Gastroesophageal sphincter (tissue), 4 donors: ENCODE measurements at regions not wholly inside any gene's neighbourhood (a gene's known extent, or its start where the extent isn't known, plus 50 kb on each side); places are given as distances from the start of the nearest gene placed in this dataset.

Source experiments
- ATAC-seq: fragments of 150-250 bp; one replicate; pipeline ENCODE4 v1.9.1; 2016; ENCODE audit warnings: mild to moderate bottlenecking, moderate library complexity
- H3K27ac ChIP-seq, 4 donors: fragments of 200-600 bp; sonication (generic) in 3 of 4; 1 replicate in 3 of 4; 2 replicates in 1 of 4; pipeline ENCODE4 v1.5.1; 2016 to 2019
- H3K27me3 ChIP-seq: fragments of 200-600 bp; sonication (generic); one replicate; pipeline ENCODE4 v1.5.1; 2019
- H3K36me3 ChIP-seq, 2 donors: fragments of 200-600 bp; sonication (generic); one replicate each; pipeline ENCODE4 v1.5.1; 2019; ENCODE audit warnings: control low read depth in 1 of 2
- H3K4me1 ChIP-seq, 3 donors: fragments of 200-600 bp; sonication (generic); 1 replicate in 2 of 3; 2 replicates in 1 of 3; pipeline ENCODE4 v1.5.1; 2016 to 2019; ENCODE audit warnings: control low read depth in 2 of 3
- H3K4me3 ChIP-seq, 2 donors: fragments of 200-600 bp; sonication (generic); one replicate each; pipeline ENCODE4 v1.5.1; 2019; ENCODE audit warnings: mild to moderate bottlenecking in 1 of 2, moderate library complexity in 1 of 2
- H3K9me3 ChIP-seq, 3 donors: fragments of 200-600 bp; sonication (generic); one replicate each; pipeline ENCODE4 v1.5.1; 2017 to 2019; ENCODE audit warnings: control low read depth in 2 of 3
- EP300 ChIP-seq: sonication (generic); formaldehyde crosslinking; IDR thresholded peaks from one replicate; pipeline ENCODE4 v1.6.1; 2017; ENCODE audit warnings: antibody characterized with exemption, mild to moderate bottlenecking
- POLR2A ChIP-seq, 2 donors: fragments of 450-650 bp; IDR thresholded peaks; one replicate each; pipeline ENCODE4 v1.6.1; 2017; ENCODE audit warnings: antibody characterized with exemption in 2 of 2, mild to moderate bottlenecking in 2 of 2, moderate library complexity in 1 of 2
- POLR2AphosphoS5 ChIP-seq: sonication (generic); formaldehyde crosslinking; IDR thresholded peaks from one replicate; pipeline ENCODE4 v1.6.1; 2017; ENCODE audit warnings: antibody characterized with exemption
- WGBS, 2 donors: methylation state at CpG; one replicate each; pipeline ENCODE4 v1.1.5; 2018; ENCODE audit warnings: low coverage in 1 of 2; 5-methylcytosine and 5-hydroxymethylcytosine counted together
- TF ChIP-seq, protein P1 (sequence below), 4 experiments: fragments of 200-600 bp in 2 of 4; fragments of 450-650 bp in 2 of 4; sonication (generic) in 1 of 4; IDR thresholded peaks; one replicate each; pipeline ENCODE4 v1.5.1; 2017 to 2019; ENCODE audit warnings: antibody characterized with exemption in 4 of 4, mild to moderate bottlenecking in 2 of 4, moderate library complexity in 2 of 4

DNA sequence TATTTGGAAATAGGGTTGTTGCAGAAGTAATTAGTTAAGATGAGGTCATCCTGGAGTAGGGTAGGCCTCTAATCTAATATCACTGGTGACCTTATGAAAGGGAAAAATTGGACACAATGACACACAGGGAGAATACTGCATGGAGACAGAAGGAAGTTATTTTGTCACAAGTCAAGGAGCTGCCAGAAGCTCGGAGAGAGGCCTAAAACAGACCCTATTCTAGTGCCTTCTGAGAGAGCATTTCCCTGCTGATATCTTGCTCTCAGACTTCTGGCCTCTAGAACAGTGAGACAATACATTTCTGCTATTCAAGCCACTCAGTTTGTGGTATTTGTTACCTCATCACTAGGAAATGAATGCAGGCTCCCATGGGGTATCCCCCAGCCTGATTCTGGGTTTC is 332.9 kb downstream of the CSNK1G3 start:
- no peak for ATAC-seq
- 45 to 83% methylated on average over 1 of the region's 1 CpG for WGBS, 2 donors

DNA sequence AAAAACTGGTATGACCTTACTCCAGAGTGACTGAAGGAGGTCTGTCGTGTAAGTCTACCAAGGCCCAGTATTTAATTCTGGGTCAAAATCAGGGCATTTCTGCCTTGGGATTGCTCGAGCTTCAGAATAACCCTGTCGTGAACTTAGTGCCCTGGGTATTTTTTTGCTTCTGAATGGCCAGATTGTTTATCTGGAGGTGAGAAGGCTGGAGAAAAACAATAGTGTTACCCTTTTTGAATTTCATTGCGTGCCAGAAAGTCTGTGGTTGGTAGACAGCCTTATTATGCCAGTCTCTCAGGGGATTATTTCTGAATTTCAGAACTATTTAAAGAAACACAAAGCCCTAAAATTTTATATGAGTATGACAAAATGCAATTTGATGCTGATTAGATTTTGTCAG is 323.4 kb downstream of the CSNK1G3 start:
- Histone ChIP-seq H3K4me3 (no peak overlapping the region), H3K36me3 (no peaks in the 10 kb centered on the region), H3K27me3 (no peaks in the 10 kb centered on the region), H3K27ac (no peak overlapping the region), H3K4me1 (no peaks in the 10 kb centered on the region), H3K9me3 (no peaks in the 10 kb centered on the region)
- TF ChIP-seq POLR2A (IDR thresholded peaks at IDR 0.05) (no peak), POLR2AphosphoS5 (no peak), EP300 (no peak)
- TF ChIP-seq, protein P1, sequence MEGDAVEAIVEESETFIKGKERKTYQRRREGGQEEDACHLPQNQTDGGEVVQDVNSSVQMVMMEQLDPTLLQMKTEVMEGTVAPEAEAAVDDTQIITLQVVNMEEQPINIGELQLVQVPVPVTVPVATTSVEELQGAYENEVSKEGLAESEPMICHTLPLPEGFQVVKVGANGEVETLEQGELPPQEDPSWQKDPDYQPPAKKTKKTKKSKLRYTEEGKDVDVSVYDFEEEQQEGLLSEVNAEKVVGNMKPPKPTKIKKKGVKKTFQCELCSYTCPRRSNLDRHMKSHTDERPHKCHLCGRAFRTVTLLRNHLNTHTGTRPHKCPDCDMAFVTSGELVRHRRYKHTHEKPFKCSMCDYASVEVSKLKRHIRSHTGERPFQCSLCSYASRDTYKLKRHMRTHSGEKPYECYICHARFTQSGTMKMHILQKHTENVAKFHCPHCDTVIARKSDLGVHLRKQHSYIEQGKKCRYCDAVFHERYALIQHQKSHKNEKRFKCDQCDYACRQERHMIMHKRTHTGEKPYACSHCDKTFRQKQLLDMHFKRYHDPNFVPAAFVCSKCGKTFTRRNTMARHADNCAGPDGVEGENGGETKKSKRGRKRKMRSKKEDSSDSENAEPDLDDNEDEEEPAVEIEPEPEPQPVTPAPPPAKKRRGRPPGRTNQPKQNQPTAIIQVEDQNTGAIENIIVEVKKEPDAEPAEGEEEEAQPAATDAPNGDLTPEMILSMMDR (IDR thresholded peaks at IDR 0.05): no peak
- WGBS, 2 donors: 76 to 81% methylated on average over 4 of the region's 4 CpGs
- ATAC-seq: no peak

More for the DNA sequence above, 332.9 kb downstream of the CSNK1G3 start:
- no peaks in the 10 kb centered on the region for H3K4me1 ChIP-seq
- H3K4me3 ChIP-seq: no peak overlapping the region
- H3K27me3 ChIP-seq: no peaks in the 10 kb centered on the region
- no peak for TF ChIP-seq POLR2AphosphoS5
- no peak for TF ChIP-seq EP300
- TF ChIP-seq, protein P1 (IDR thresholded peaks at IDR 0.05): no peak
- TF ChIP-seq POLR2A (IDR thresholded peaks at IDR 0.05): no peak
- H3K9me3 ChIP-seq: no peaks in the 10 kb centered on the region
- H3K36me3 ChIP-seq: no peaks in the 10 kb centered on the region
- no peak overlapping the region for H3K27ac ChIP-seq

DNA sequence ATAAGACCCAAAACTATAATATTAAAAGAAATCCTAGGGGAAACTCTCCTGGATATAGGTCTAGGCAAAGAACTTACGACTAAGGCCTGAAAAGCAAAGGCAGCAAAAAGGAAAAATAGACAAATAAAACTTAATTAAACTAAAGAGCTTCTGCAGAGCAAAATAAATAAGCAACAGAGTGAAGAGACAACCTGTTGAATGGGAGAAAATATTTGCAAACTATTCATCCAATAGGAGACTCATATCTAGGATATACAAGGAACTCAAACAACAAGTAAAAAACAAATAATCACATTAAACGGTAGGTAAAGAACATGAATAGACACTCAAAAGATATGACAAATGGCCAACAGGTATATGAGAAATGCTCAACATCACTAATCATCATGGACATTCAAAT is 318.6 kb downstream of the CSNK1G3 start:
- Histone ChIP-seq H3K27me3 (no peaks in the 10 kb centered on the region), H3K9me3 (no peaks in the 10 kb centered on the region), H3K4me1 (no peaks in the 10 kb centered on the region), H3K4me3 (no peak overlapping the region), H3K36me3 (no peaks in the 10 kb centered on the region), H3K27ac (no peak overlapping the region)
- TF ChIP-seq, protein P1 (IDR thresholded peaks at IDR 0.05): no peak
- TF ChIP-seq EP300 (no peak), POLR2AphosphoS5 (no peak), POLR2A (IDR thresholded peaks at IDR 0.05) (no peak)
- WGBS, 2 donors: 95 to 100% methylated on average over 2 of the region's 2 CpGs
- ATAC-seq: no peak

DNA sequence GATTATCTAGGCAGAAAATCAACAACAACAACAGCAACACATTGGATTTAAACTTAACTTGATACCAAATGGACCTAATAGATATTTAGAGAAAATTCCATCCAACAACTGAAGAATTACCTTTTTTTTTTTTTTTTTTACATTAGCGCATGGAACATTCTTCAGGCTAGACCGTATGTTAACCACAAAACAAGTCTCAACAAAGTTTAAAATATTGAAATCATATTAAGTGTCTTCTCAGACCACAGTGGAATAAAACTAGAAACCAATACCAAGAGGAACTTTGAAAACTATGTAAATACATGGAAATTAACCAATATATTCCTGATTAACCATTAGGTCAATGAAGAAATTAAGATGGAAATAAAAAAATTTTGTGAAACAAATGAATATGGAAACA is 315.8 kb downstream of the CSNK1G3 start:
- H3K27me3 ChIP-seq: no peaks in the 10 kb centered on the region
- no peaks in the 10 kb centered on the region for H3K9me3 ChIP-seq
- H3K27ac ChIP-seq: no peak overlapping the region
- H3K4me3 ChIP-seq: no peak overlapping the region
- WGBS, 2 donors: 90 to 93% methylated on average over 2 of the region's 2 CpGs
- TF ChIP-seq EP300 (no peak), POLR2A (IDR thresholded peaks at IDR 0.05) (no peak)
- no peak for ATAC-seq
- no peaks in the 10 kb centered on the region for H3K4me1 ChIP-seq
- no peaks in the 10 kb centered on the region for H3K36me3 ChIP-seq

DNA sequence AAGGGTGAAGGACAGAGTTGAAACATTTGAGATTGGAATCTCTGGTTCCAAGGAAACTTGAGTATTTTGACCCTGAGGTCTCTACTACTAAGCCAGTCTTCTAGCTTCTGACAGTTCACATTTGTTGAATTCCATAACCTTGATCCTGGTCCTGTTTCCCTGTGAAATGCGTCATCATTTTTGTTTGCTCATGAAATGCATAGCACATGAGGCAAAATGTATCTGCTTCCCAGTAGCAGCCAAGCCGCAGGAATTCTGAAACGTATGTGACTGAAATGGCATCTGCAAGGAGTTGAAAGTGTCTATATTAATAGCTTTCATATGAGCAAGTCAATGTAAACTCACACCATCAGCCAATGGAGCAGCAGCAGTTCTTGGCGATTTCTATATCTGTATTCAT is 307.9 kb downstream of the CSNK1G3 start:
- no peaks in the 10 kb centered on the region for H3K27me3 ChIP-seq
- H3K4me3 ChIP-seq: no peak overlapping the region
- TF ChIP-seq, protein P1 (IDR thresholded peaks at IDR 0.05): no peak
- TF ChIP-seq EP300: no peak
- no peak for TF ChIP-seq POLR2AphosphoS5
- no peak for TF ChIP-seq POLR2A (IDR thresholded peaks at IDR 0.05)
- H3K4me1 ChIP-seq: peaks cover 0 to 7% (median 0%) of the 10 kb centered on the region in 3 donors
- H3K27ac ChIP-seq: no peak overlapping the region
- no peak for ATAC-seq
- H3K36me3 ChIP-seq: no peaks in the 10 kb centered on the region
- WGBS, 2 donors: 80 to 95% methylated on average over 4 of the region's 4 CpGs
- H3K9me3 ChIP-seq: no peaks in the 10 kb centered on the region
